Stimulated activated CD8-positive, alpha-beta memory T cell treated with anti-CD3 and anti-CD28 coated beads, Interleukin-7, amount 100 ng/mL, for 4 hours (primary cell): ENCODE measurements at regions not wholly inside any gene's neighbourhood (a gene's known extent, or its start where the extent isn't known, plus 50 kb on each side); places are given as distances from the start of the nearest gene placed in this dataset.
"Not testable (repeated sequence)": the region's sequence is repeated elsewhere in the genome, so short reads cannot be mapped to it uniquely, and the experiment has no call there.

Experiments used
- DNase-seq, 2 donors: peaks; one replicate each; pipeline ENCODE4 v3.0.0-alpha.2; 2020; ENCODE audit warnings: low read depth in 2 of 2

GRCh38 chr3:125697126-125697525 is 101.8 kb upstream of the OSBPL11 start:
- not testable (repeated sequence) for DNase-seq

- DNase-seq = peak in 1 of 2 donors; percentile 2
Observed at GRCh38 chr3:125697979-125698640, 102.8 kb upstream of the OSBPL11 start.

GRCh38 chr3:125715651-125716050 is 120.4 kb upstream of the OSBPL11 start:
- DNase-seq = no peak

- DNase-seq = not testable (repeated sequence)
Observed at GRCh38 chr3:125732151-125732550, 136.9 kb upstream of the OSBPL11 start.

GRCh38 chr3:125741991-125742718 is 146.9 kb upstream of the OSBPL11 start:
- DNase-seq = not testable (repeated sequence)

GRCh38 chr3:125742845-125743244 is 147.5 kb upstream of the OSBPL11 start:
- not testable (repeated sequence) for DNase-seq

- not testable (repeated sequence) for DNase-seq
Observed at GRCh38 chr3:125757050-125757449, 161.8 kb upstream of the OSBPL11 start.

- DNase-seq = not testable (repeated sequence)
Observed at GRCh38 chr3:125758641-125759130, 163.4 kb upstream of the OSBPL11 start.

- not testable (repeated sequence) for DNase-seq
Observed at GRCh38 chr3:125762601-125763000, 167.3 kb upstream of the OSBPL11 start.

- DNase-seq = peak in 1 of 2 donors; percentile 34
Observed at GRCh38 chr3:125766285-125766826, 171.1 kb upstream of the OSBPL11 start.

GRCh38 chr3:125766931-125767330 is 171.6 kb upstream of the OSBPL11 start:
- not testable (repeated sequence) for DNase-seq

GRCh38 chr3:125767641-125768040 is 172.3 kb upstream of the OSBPL11 start:
- no peak for DNase-seq

GRCh38 chr3:125768821-125769220 is 173.5 kb upstream of the OSBPL11 start:
- DNase-seq = not testable (repeated sequence)

- DNase-seq = not testable (repeated sequence)
Observed at GRCh38 chr3:125771506-125771905, 176.2 kb upstream of the OSBPL11 start.

GRCh38 chr3:125774433-125775034 is 179.2 kb upstream of the OSBPL11 start:
- DNase-seq = not testable (repeated sequence)

GRCh38 chr3:125775106-125775505 is 179.8 kb upstream of the OSBPL11 start:
- DNase-seq = not testable (repeated sequence)

- DNase-seq = not testable (repeated sequence)
Observed at GRCh38 chr3:125775606-125776294, 180.5 kb upstream of the OSBPL11 start.

GRCh38 chr3:125779276-125779675 is 184.0 kb upstream of the OSBPL11 start:
- DNase-seq = not testable (repeated sequence)

GRCh38 chr3:125779918-125780317 is 184.6 kb upstream of the OSBPL11 start:
- DNase-seq = not testable (repeated sequence)

GRCh38 chr3:125781678-125782077 is 186.4 kb upstream of the OSBPL11 start:
- not testable (repeated sequence) for DNase-seq

GRCh38 chr3:125790312-125790711 is 178.7 kb upstream of the ROPN1B start:
- DNase-seq = not testable (repeated sequence)
